ENCODE measurements at regions not wholly inside any gene's neighbourhood (a gene's known extent, or its start where the extent isn't known, plus 50 kb on each side); places are given as distances from the start of the nearest gene placed in this dataset.

DNA sequence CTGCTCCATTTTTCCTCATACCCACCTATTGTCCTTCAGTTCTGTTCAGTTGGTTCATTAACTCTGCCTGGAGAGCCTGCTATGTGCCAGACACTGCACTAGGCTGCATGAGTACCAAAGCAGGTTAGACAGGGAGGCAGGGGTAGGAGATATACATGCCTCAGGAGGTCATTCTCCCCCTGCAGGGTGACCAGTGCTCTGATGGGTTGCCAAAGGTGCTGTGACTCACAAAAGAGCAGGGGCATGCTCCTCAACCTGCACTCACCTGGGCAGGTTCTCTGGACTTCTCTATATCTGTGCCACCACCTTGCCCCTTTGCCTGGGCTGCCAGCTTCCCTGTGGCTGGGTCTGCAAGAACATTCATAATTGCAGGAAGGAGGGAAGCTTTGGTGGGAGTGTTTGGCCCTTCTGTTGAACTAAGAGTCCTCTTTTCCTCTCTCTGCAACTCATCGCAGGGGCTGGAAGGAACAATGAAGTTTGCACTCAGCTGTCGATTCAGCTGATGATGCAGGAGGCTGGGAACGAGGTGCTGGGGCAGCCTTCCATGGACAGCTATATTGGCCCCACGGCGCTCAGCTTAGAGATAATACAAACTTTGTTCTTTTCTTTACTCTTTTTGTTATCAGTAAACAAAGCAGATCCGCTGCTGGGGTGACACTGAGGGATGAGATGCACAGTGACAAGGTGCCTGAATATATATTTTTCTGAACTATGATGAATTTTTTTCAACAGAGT lies 356.4 kb upstream of the PLXNA2 start:
- TF ChIP-seq, protein P1, sequence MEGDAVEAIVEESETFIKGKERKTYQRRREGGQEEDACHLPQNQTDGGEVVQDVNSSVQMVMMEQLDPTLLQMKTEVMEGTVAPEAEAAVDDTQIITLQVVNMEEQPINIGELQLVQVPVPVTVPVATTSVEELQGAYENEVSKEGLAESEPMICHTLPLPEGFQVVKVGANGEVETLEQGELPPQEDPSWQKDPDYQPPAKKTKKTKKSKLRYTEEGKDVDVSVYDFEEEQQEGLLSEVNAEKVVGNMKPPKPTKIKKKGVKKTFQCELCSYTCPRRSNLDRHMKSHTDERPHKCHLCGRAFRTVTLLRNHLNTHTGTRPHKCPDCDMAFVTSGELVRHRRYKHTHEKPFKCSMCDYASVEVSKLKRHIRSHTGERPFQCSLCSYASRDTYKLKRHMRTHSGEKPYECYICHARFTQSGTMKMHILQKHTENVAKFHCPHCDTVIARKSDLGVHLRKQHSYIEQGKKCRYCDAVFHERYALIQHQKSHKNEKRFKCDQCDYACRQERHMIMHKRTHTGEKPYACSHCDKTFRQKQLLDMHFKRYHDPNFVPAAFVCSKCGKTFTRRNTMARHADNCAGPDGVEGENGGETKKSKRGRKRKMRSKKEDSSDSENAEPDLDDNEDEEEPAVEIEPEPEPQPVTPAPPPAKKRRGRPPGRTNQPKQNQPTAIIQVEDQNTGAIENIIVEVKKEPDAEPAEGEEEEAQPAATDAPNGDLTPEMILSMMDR (IDR thresholded peaks at IDR 0.05): no peak
- DNase-seq (ENCODE audit: low spot score): no peak

DNA sequence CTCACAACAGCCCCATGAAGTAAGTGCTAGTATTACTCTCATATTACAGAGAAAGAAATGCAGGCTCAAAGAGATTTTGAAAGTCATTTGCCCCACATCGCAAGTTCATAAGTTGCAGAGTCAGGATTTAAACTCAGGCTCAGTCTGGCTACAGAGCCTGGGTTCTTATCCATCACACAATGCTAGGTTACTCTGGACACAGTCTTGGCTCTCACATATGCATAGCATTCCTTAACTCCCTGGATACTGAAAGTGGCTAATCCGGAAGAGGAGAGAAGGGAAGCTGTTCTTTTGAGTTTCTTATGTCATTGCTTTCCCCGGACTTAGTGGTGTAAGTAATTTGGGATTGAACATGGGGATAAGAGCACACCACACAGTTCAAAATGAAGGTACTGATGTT lies 357.4 kb upstream of the PLXNA2 start:
- TF ChIP-seq, protein P1 (IDR thresholded peaks at IDR 0.05): no peak
- no peak for DNase-seq (ENCODE audit: low spot score)
- H3K27ac ChIP-seq: no peak overlapping the region
- no peak overlapping the region for H3K4me3 ChIP-seq

More for the DNA sequence above, 356.4 kb upstream of the PLXNA2 start:
- Histone ChIP-seq H3K27ac (no peak overlapping the region), H3K4me3 (no peak overlapping the region)

DNA sequence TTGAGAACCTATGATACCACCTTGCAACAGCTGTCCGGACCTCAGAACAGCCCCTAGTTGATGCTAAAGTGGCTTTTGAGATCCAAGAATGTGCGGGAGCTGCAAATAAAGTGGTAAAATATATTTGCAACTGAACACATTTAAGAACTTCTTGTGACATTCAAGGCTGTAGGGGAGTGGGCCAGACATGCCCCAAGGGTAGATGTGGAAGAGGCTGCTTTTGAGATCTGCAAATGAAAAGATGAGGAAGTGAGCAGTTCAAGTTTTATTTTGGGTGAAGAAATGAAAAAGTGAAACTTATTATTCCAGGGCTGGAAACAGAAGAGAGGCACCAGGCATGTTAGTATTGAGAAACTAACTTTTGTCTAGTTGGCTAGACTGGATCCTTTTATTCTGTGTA lies 359.5 kb upstream of the PLXNA2 start:
- no peak for DNase-seq (ENCODE audit: low spot score)
- Histone ChIP-seq H3K4me3 (no peak overlapping the region), H3K27ac (no peak overlapping the region)
- TF ChIP-seq, protein P1 (IDR thresholded peaks at IDR 0.05): no peak

DNA sequence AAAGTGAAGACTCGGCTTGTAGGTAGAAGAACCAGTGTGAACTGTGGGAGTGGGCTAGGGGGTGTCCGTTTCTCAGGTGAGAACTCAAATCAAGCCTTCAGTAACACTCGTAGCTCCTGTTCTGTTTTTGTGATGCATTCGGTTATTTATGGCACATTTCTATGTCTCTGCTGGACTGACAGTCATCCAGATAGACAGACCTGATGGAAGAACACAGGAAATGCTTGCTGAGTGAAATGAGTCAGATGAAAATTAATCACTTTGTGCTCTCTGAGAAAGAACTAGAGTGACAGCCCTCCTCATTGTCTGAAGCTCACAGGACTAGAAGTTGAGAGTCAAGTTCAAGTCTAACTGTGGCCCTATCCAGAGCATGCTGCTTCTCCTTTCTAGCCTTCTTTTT lies 360.1 kb upstream of the PLXNA2 start:
- H3K4me3 ChIP-seq: no peak overlapping the region
- TF ChIP-seq, protein P1 (IDR thresholded peaks at IDR 0.05): no peak

DNA sequence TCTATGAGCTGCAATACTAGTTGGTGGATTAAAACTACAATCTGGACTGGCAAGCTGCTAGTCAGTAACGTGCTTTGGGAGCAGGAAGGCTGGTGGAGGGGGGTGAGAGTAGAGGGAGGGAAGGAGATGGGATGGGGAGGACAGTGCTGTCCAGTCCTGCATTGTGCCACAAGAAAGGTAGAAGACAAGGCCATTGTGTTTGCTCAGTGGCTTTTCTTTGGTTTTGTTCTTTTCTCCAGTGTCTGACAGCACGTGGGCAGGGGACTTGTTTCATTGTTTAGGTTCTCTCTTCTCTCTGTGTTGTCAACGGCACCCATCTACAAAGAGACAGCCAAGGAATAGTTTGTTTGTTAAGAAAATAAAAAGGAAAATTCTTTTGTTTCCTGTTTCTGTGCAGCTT lies 362.8 kb upstream of the PLXNA2 start:
- DNase-seq (ENCODE audit: low spot score): no peak
- Histone ChIP-seq H3K27ac (no peak overlapping the region), H3K4me3 (no peak overlapping the region)
- TF ChIP-seq, protein P1 (IDR thresholded peaks at IDR 0.05): no peak

More for the DNA sequence above, 360.1 kb upstream of the PLXNA2 start:
- DNase-seq (ENCODE audit: low spot score): no peak
- no peak overlapping the region for H3K27ac ChIP-seq

DNA sequence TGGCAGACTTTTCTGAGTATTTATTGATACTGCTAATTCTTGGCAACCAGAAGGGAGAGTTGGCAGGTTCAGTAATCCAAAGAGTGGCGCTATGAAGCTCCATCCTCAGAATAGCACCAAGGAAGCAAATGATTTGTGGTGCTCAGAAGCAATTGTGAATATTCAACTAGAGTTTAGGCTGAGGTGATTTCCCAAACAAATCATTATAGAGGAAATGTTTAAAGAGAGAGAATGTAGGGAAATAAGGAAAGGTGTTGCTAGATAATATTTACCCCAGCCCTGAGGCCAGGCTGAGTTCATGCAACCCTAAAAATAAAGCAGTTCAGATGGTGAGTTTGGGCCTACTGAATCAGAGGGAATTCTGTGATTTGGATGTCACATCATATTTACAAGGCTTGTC lies 363.4 kb upstream of the PLXNA2 start:
- TF ChIP-seq, protein P1 (IDR thresholded peaks at IDR 0.05): no peak
- no peak overlapping the region for H3K4me3 ChIP-seq
- H3K27ac ChIP-seq: no peak overlapping the region
- no peak for DNase-seq (ENCODE audit: low spot score)

DNA sequence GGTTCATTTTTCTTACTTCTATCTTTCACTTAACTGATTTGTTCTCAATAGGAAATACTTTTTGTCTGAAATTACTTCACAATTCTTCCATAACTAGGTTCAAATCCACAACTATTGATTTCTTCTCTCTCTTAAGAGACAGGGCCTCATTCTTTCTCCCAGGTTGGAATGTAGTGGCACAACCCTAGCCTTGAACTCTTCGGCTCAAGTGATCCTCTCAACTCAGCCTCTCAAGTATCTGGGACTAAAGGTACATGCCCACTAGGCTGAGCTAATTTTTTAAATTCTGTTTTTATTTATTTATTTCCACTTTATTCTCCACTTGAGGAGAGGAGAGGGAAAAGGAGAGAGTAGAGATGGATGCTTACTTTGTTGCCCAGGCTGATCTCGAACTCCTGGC lies 370.4 kb upstream of the PLXNA2 start:
- H3K4me3 ChIP-seq: no peak overlapping the region
- DNase-seq (ENCODE audit: low spot score): no peak
- H3K27ac ChIP-seq: no peak overlapping the region
- TF ChIP-seq, protein P1 (IDR thresholded peaks at IDR 0.05): no peak
